GM23338 (cell line): ENCODE measurements at regions not wholly inside any gene's neighbourhood (a gene's known extent, or its start where the extent isn't known, plus 50 kb on each side); places are given as distances from the start of the nearest gene placed in this dataset.

ENCODE experiments used
- ATAC-seq: fragments of 200-7000 bp; cut with Tn5 transposase; 3 replicates; pipeline ENCODE4 v1.9.1; 2020
- DNase-seq: peaks from one replicate; pipeline ENCODE4 v3.0.0-alpha.2; 2015; ENCODE audit warnings: low spot score
- H2AFZ ChIP-seq: fragments of 200-600 bp; sonication (generic); 2 replicates; pipeline ENCODE4 v1.8.0; 2016; ENCODE audit warnings: antibody characterized with exemption, mild to moderate bottlenecking, moderate library complexity
- H3F3A ChIP-seq: fragments of 200-600 bp; sonication (generic); replicated peaks from 2 replicates; pipeline ENCODE4 v1.8.0; 2017; ENCODE audit warnings: antibody characterized with exemption, mixed run types, low read depth
- H3K27ac ChIP-seq: fragments of 200-600 bp; sonication (generic); 2 replicates; pipeline ENCODE4 v1.6.1; 2016; ENCODE audit warnings: low read depth
- H3K27me3 ChIP-seq: fragments of 200-600 bp; sonication (generic); 2 replicates; pipeline ENCODE4 v1.8.0; 2016; ENCODE audit warnings: mild to moderate bottlenecking, mixed run types, moderate library complexity; ENCODE audit not compliant: insufficient read depth
- H3K36me3 ChIP-seq: fragments of 200-600 bp; sonication (generic); 2 replicates; pipeline ENCODE4 v1.8.0; 2016; ENCODE audit warnings: mild to moderate bottlenecking; ENCODE audit not compliant: insufficient read depth
- H3K4me1 ChIP-seq: fragments of 200-600 bp; sonication (generic); 2 replicates; pipeline ENCODE4 v1.8.0; 2016; ENCODE audit warnings: mild to moderate bottlenecking, moderate library complexity; ENCODE audit not compliant: insufficient read depth
- H3K4me2 ChIP-seq: fragments of 200-600 bp; sonication (generic); 2 replicates; pipeline ENCODE4 v1.7.1; 2017; ENCODE audit warnings: mixed run types
- H3K4me3 ChIP-seq: fragments of 200-600 bp; sonication (generic); 2 replicates; pipeline ENCODE4 v1.6.1; 2016; ENCODE audit warnings: mixed run types
- H3K79me2 ChIP-seq: fragments of 200-600 bp; sonication (generic); replicated peaks from 2 replicates; pipeline ENCODE4 v1.8.0; 2017; ENCODE audit warnings: mild to moderate bottlenecking; ENCODE audit not compliant: insufficient read depth
- H3K9me2 ChIP-seq: fragments of 200-600 bp; sonication (generic); 2 replicates; pipeline ENCODE4 v1.8.0; 2017; ENCODE audit not compliant: insufficient read depth
- H4K20me1 ChIP-seq: fragments of 200-600 bp; sonication (generic); replicated peaks from 2 replicates; pipeline ENCODE4 v1.8.0; 2017; ENCODE audit warnings: mild to moderate bottlenecking; ENCODE audit not compliant: insufficient read depth
- H3K27ac Mint-ChIP-seq: 2 replicates; pipeline ENCODE4 v1.8.0; 2020; ENCODE audit warnings: inconsistent platforms, mild to moderate bottlenecking, moderate library complexity, mixed read lengths
- H3K27me3 Mint-ChIP-seq: 3 replicates; pipeline ENCODE4 v1.8.0; 2022; ENCODE audit warnings: low read depth, mild to moderate bottlenecking, moderate library complexity, mixed read lengths, inconsistent platforms; ENCODE audit not compliant: insufficient read depth, poor library complexity
- H3K36me3 Mint-ChIP-seq: 3 replicates; pipeline ENCODE4 v1.8.0; 2021; ENCODE audit warnings: low read depth, mild to moderate bottlenecking, inconsistent platforms, moderate library complexity, mixed read lengths
- H3K4me1 Mint-ChIP-seq: 3 replicates; pipeline ENCODE4 v1.8.0; 2020; ENCODE audit warnings: mild to moderate bottlenecking, inconsistent platforms, mixed read lengths
- H3K4me3 Mint-ChIP-seq: 3 replicates; pipeline ENCODE4 v1.8.0; 2021; ENCODE audit warnings: moderate library complexity, mild to moderate bottlenecking, inconsistent platforms, mixed read lengths
- H3K9me3 Mint-ChIP-seq: 3 replicates; pipeline ENCODE4 v1.8.0; 2020; ENCODE audit warnings: moderate library complexity, mild to moderate bottlenecking, inconsistent platforms, mixed read lengths
- CREB1 ChIP-seq: fragments of 250-450 bp; sonication (Bioruptor Pico); IDR thresholded peaks from 2 replicates; pipeline ENCODE4 v1.5.0; 2020; ENCODE audit warnings: low read depth, mild to moderate bottlenecking, moderate library complexity
- EZH2 ChIP-seq: fragments of 200-600 bp; sonication (generic); IDR thresholded peaks from one replicate; pipeline ENCODE4 v1.8.0; 2017; ENCODE audit warnings: antibody characterized with exemption, mild to moderate bottlenecking, low read depth; ENCODE audit not compliant: unreplicated experiment
- EZH2phosphoT487 ChIP-seq: fragments of 200-600 bp; sonication (generic); IDR thresholded peaks from one replicate; pipeline ENCODE4 v1.8.1; 2018; ENCODE audit warnings: antibody characterized with exemption; ENCODE audit not compliant: unreplicated experiment
- JUNB ChIP-seq: IDR thresholded peaks from one replicate; pipeline ENCODE4 v1.6.1; 2016; ENCODE audit warnings: antibody characterized with exemption; ENCODE audit not compliant: unreplicated experiment
- NANOG ChIP-seq: IDR thresholded peaks from 2 replicates; pipeline ENCODE4 v1.6.1; 2016; ENCODE audit warnings: antibody characterized with exemption, borderline replicate concordance
- POLR2AphosphoS5 ChIP-seq: IDR thresholded peaks from 2 replicates; pipeline ENCODE4 v1.6.1; 2016; ENCODE audit warnings: antibody characterized with exemption, low read depth
- STAT1 ChIP-seq: IDR thresholded peaks from one replicate; pipeline ENCODE4 v1.6.1; 2016; ENCODE audit warnings: antibody characterized with exemption; ENCODE audit not compliant: unreplicated experiment
- ZNF114 ChIP-seq: fragments of 250-450 bp; sonication (Bioruptor Pico); IDR thresholded peaks from 2 replicates; pipeline ENCODE4 v1.5.0; 2020; ENCODE audit warnings: mild to moderate bottlenecking, moderate library complexity
- ZNF331 ChIP-seq: fragments of 250-450 bp; sonication (Bioruptor Pico); IDR thresholded peaks from 2 replicates; pipeline ENCODE4 v1.5.0; 2020; ENCODE audit warnings: low read depth, mild to moderate bottlenecking, moderate library complexity
- TF ChIP-seq, protein P1 (sequence below), 2 experiments: fragments of 200-600 bp in 1 of 2; sonication (generic) in 1 of 2; conservative IDR thresholded peaks; 2 replicates each; pipeline versions ENCODE4 v1.5.1 to v1.6.1; 2016 to 2017; ENCODE audit warnings: antibody characterized with exemption in 2 of 2, low read depth in 2 of 2, mild to moderate bottlenecking in 2 of 2, moderate library complexity in 1 of 2
- TF ChIP-seq, protein P2 (sequence below): fragments of 250-450 bp; sonication (Bioruptor Pico); IDR thresholded peaks from 2 replicates; pipeline ENCODE4 v1.5.0; 2020; ENCODE audit warnings: mild to moderate bottlenecking, moderate library complexity
- TF ChIP-seq, protein P3 (sequence below): IDR thresholded peaks from 2 replicates; pipeline ENCODE4 v1.6.1; 2016; ENCODE audit warnings: antibody characterized with exemption
- TF ChIP-seq, protein P4 (sequence below): IDR thresholded peaks from one replicate; pipeline ENCODE4 v1.6.1; 2018; ENCODE audit warnings: antibody characterized with exemption; ENCODE audit not compliant: unreplicated experiment

DNA sequence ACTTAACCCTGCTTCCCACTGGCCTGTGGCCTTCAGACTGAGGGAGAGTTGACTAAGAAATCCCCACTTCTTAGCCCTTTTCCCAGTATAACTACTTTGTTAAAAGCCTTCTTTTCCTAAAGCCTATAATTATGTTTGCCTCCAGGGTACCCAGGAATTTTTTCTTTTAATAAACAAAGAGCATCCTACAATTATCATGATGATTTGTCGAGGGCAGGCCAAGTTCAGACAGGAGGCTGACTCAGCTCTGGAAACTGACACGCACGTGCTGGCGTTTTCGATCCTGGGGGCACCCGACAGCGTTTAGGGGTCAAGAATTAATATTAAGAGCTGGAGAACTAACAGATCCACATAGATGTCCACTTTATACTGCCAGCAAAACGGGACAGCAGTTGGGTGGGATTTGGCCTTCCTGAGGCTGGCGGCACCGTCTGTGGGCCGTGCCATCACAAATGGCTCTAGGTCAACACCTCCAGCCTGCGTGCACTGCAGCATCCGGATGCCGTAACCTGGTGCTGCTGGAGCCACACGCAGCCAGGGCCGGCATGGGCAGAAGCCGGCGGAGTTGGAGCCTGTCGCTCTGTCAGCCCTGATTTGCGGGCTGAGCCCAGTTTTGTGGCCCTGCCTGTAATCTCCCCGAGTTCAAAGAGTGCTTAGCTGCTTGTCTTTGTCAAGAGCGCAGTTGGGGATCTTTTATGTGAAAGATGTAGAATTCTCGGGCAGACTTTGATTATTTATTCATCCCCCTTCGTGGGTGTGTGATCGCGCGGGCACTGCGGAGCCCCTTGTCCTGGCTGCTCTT is 191.0 kb downstream of the GLI2 start:
- Histone ChIP-seq H3K9me2 (no peaks in the 10 kb centered on the region), H3K79me2 (peaks cover 25% of the 10 kb centered on the region), H2AFZ (no peak overlapping the region), H3K27me3 (no peaks in the 10 kb centered on the region), H3K36me3 (no peaks in the 10 kb centered on the region; the same call in 1 of the 2 replicates), H3K4me1 (no peaks in the 10 kb centered on the region), H3K27ac (no peak overlapping the region), H4K20me1 (peaks cover 25% of the 10 kb centered on the region), H3F3A (peaks cover 3% of the 10 kb centered on the region; the same call in 1 of the 2 replicates), H3K4me3 (no peak overlapping the region), H3K4me2 (no peak overlapping the region)
- DNase-seq (no peak), ATAC-seq (peak; percentile 33)
- Mint-ChIP-seq H3K27me3 (peaks cover 2% of the 10 kb centered on the region), H3K4me3 (no peak overlapping the region), H3K4me1 (no peaks in the 10 kb centered on the region), H3K36me3 (peaks cover 37% of the 10 kb centered on the region), H3K9me3 (no peaks in the 10 kb centered on the region; the same call in 2 of the 3 replicates), H3K27ac (0 out of 2 replicates have a peak overlapping the region, but pooled peaks have one; percentile 49)
- TF ChIP-seq, protein P1, sequence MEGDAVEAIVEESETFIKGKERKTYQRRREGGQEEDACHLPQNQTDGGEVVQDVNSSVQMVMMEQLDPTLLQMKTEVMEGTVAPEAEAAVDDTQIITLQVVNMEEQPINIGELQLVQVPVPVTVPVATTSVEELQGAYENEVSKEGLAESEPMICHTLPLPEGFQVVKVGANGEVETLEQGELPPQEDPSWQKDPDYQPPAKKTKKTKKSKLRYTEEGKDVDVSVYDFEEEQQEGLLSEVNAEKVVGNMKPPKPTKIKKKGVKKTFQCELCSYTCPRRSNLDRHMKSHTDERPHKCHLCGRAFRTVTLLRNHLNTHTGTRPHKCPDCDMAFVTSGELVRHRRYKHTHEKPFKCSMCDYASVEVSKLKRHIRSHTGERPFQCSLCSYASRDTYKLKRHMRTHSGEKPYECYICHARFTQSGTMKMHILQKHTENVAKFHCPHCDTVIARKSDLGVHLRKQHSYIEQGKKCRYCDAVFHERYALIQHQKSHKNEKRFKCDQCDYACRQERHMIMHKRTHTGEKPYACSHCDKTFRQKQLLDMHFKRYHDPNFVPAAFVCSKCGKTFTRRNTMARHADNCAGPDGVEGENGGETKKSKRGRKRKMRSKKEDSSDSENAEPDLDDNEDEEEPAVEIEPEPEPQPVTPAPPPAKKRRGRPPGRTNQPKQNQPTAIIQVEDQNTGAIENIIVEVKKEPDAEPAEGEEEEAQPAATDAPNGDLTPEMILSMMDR (conservative IDR thresholded peaks at IDR 0.05; ENCODE audit: low read depth in 2 of 2), result no peak
- TF ChIP-seq NANOG, result no peak
- TF ChIP-seq, protein P2, sequence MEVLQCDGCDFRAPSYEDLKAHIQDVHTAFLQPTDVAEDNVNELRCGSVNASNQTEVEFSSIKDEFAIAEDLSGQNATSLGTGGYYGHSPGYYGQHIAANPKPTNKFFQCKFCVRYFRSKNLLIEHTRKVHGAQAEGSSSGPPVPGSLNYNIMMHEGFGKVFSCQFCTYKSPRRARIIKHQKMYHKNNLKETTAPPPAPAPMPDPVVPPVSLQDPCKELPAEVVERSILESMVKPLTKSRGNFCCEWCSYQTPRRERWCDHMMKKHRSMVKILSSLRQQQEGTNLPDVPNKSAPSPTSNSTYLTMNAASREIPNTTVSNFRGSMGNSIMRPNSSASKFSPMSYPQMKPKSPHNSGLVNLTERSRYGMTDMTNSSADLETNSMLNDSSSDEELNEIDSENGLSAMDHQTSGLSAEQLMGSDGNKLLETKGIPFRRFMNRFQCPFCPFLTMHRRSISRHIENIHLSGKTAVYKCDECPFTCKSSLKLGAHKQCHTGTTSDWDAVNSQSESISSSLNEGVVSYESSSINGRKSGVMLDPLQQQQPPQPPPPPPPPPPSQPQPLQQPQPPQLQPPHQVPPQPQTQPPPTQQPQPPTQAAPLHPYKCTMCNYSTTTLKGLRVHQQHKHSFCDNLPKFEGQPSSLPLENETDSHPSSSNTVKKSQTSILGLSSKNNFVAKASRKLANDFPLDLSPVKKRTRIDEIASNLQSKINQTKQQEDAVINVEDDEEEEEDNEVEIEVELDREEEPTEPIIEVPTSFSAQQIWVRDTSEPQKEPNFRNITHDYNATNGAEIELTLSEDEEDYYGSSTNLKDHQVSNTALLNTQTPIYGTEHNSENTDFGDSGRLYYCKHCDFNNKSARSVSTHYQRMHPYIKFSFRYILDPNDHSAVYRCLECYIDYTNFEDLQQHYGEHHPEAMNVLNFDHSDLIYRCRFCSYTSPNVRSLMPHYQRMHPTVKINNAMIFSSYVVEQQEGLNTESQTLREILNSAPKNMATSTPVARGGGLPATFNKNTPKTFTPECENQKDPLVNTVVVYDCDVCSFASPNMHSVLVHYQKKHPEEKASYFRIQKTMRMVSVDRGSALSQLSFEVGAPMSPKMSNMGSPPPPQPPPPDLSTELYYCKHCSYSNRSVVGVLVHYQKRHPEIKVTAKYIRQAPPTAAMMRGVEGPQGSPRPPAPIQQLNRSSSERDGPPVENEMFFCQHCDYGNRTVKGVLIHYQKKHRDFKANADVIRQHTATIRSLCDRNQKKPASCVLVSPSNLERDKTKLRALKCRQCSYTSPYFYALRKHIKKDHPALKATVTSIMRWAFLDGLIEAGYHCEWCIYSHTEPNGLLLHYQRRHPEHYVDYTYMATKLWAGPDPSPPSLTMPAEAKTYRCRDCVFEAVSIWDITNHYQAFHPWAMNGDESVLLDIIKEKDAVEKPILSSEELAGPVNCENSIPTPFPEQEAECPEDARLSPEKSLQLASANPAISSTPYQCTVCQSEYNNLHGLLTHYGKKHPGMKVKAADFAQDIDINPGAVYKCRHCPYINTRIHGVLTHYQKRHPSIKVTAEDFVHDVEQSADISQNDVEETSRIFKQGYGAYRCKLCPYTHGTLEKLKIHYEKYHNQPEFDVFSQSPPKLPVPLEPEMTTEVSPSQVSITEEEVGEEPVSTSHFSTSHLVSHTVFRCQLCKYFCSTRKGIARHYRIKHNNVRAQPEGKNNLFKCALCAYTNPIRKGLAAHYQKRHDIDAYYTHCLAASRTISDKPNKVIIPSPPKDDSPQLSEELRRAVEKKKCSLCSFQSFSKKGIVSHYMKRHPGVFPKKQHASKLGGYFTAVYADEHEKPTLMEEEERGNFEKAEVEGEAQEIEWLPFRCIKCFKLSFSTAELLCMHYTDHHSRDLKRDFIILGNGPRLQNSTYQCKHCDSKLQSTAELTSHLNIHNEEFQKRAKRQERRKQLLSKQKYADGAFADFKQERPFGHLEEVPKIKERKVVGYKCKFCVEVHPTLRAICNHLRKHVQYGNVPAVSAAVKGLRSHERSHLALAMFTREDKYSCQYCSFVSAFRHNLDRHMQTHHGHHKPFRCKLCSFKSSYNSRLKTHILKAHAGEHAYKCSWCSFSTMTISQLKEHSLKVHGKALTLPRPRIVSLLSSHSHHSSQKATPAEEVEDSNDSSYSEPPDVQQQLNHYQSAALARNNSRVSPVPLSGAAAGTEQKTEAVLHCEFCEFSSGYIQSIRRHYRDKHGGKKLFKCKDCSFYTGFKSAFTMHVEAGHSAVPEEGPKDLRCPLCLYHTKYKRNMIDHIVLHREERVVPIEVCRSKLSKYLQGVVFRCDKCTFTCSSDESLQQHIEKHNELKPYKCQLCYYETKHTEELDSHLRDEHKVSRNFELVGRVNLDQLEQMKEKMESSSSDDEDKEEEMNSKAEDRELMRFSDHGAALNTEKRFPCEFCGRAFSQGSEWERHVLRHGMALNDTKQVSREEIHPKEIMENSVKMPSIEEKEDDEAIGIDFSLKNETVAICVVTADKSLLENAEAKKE (CRISPR knock-in tag), result no peak
- no peak for TF ChIP-seq POLR2AphosphoS5
- no peak for TF ChIP-seq CREB1 (CRISPR knock-in tag)
- no peak for TF ChIP-seq JUNB
- TF ChIP-seq, protein P3, sequence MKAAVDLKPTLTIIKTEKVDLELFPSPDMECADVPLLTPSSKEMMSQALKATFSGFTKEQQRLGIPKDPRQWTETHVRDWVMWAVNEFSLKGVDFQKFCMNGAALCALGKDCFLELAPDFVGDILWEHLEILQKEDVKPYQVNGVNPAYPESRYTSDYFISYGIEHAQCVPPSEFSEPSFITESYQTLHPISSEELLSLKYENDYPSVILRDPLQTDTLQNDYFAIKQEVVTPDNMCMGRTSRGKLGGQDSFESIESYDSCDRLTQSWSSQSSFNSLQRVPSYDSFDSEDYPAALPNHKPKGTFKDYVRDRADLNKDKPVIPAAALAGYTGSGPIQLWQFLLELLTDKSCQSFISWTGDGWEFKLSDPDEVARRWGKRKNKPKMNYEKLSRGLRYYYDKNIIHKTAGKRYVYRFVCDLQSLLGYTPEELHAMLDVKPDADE, result no peak
- no peak for TF ChIP-seq ZNF114 (CRISPR knock-in tag)
- TF ChIP-seq ZNF331 (CRISPR knock-in tag), result no peak
- no peak for TF ChIP-seq EZH2phosphoT487
- TF ChIP-seq EZH2, result no peak
- no peak for TF ChIP-seq STAT1
- TF ChIP-seq, protein P4, sequence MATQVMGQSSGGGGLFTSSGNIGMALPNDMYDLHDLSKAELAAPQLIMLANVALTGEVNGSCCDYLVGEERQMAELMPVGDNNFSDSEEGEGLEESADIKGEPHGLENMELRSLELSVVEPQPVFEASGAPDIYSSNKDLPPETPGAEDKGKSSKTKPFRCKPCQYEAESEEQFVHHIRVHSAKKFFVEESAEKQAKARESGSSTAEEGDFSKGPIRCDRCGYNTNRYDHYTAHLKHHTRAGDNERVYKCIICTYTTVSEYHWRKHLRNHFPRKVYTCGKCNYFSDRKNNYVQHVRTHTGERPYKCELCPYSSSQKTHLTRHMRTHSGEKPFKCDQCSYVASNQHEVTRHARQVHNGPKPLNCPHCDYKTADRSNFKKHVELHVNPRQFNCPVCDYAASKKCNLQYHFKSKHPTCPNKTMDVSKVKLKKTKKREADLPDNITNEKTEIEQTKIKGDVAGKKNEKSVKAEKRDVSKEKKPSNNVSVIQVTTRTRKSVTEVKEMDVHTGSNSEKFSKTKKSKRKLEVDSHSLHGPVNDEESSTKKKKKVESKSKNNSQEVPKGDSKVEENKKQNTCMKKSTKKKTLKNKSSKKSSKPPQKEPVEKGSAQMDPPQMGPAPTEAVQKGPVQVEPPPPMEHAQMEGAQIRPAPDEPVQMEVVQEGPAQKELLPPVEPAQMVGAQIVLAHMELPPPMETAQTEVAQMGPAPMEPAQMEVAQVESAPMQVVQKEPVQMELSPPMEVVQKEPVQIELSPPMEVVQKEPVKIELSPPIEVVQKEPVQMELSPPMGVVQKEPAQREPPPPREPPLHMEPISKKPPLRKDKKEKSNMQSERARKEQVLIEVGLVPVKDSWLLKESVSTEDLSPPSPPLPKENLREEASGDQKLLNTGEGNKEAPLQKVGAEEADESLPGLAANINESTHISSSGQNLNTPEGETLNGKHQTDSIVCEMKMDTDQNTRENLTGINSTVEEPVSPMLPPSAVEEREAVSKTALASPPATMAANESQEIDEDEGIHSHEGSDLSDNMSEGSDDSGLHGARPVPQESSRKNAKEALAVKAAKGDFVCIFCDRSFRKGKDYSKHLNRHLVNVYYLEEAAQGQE, result no peak
